ENCODE measurements at regions not wholly inside any gene's neighbourhood (a gene's known extent, or its start where the extent isn't known, plus 50 kb on each side); places are given as distances from the start of the nearest gene placed in this dataset.

DNA sequence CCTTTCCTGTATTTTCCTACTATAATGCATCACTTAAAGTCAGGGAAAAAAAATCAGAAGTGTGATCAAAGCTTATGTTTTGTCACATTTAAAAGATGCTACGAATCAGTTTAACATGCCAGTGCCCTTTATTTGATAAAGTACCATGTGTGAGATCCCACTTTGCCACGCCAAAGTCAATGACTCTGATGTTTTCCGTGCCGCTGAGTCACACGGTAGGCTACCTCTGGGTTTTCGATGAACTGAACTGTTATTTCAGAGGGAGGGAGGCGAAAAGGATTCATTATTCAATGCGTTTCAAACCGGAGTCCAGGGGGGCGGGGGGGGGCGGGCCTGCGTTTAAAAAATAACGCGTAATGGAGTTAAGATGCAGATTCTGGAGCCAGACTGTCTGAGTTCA is 203.0 kb downstream of the ABHD5 start:
- TF ChIP-seq, protein P1, sequence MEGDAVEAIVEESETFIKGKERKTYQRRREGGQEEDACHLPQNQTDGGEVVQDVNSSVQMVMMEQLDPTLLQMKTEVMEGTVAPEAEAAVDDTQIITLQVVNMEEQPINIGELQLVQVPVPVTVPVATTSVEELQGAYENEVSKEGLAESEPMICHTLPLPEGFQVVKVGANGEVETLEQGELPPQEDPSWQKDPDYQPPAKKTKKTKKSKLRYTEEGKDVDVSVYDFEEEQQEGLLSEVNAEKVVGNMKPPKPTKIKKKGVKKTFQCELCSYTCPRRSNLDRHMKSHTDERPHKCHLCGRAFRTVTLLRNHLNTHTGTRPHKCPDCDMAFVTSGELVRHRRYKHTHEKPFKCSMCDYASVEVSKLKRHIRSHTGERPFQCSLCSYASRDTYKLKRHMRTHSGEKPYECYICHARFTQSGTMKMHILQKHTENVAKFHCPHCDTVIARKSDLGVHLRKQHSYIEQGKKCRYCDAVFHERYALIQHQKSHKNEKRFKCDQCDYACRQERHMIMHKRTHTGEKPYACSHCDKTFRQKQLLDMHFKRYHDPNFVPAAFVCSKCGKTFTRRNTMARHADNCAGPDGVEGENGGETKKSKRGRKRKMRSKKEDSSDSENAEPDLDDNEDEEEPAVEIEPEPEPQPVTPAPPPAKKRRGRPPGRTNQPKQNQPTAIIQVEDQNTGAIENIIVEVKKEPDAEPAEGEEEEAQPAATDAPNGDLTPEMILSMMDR (IDR thresholded peaks at IDR 0.05; ENCODE audit: control extremely low read depth, extremely low read depth), result no peak
- Histone ChIP-seq H3K4me3 (no peak overlapping the region), H3K4me1 (ENCODE audit: control insufficient read depth in 5 of 5, insufficient read depth in 5 of 5, low read length in 5 of 5) (peaks cover 0 to 10% (median 6%) of the 10 kb centered on the region in 5 donors), H3K9ac (ENCODE audit: insufficient read depth in 1 of 2, low read length in 2 of 2) (no peak overlapping the region), H3K36me3 (ENCODE audit: control insufficient read depth in 4 of 4, insufficient read depth in 4 of 4, low read length in 4 of 4) (no peaks in the 10 kb centered on the region), H3K27me3 (ENCODE audit: control insufficient read depth in 3 of 3, insufficient read depth in 3 of 3, low read length in 2 of 3) (peaks cover 0 to 16% (median 6%) of the 10 kb centered on the region in 3 donors), H3K9me3 (ENCODE audit: control insufficient read depth in 4 of 4, insufficient read depth in 3 of 4, low read length in 3 of 4) (no peaks in the 10 kb centered on the region), H3K27ac (ENCODE audit: low read depth in 1 of 2, low read length in 1 of 2) (no peak overlapping the region)
- 14 to 18% methylated on average over 14 of the region's 14 CpGs for WGBS, 2 donors
- ATAC-seq (ENCODE audit: insufficient read depth, low FRiP score) (no peak), DNase-seq (peak in 1 of 3 donors; percentile 31)

DNA sequence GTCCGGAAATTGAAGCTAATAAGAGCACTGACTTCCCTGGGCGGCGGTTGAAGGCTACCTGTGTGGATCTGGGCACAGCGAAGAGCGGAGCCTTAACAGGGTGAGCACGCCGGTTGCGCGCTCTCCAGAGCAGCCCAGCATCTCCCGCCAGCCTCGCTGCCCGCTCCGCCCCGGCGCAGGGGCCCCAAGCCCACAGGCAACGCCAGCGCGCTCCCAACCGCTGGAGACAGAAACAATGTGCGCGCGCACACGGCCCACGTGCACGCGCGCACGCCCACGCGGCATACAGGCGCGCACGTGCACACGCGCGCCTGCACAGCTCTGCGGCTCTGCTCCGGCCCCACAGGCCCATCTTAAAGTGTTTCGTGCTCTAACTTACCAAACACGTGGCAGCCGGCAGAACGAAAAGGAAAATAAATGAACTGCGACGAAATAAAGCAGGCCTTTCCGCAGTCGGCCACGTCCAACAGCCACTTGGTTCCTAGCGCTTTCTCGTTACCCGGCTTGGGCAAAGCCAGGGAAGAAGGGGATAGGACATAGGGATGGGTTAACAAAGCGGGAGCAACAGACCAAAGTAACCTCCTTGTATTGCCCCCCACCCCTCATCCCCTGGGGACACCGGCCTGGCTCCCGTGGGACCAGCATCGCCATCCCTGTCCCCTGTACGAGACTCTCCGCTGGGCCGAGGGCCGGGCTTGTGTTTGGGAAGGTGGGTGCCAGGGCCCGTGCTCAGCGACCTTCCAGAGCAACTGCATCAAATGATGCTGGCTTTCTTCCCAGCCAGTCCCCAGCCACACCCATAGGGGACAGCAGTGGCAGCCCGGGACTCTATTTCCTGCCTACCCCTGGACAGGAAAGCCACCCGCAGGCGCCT is 203.7 kb downstream of the ABHD5 start:
- ATAC-seq (ENCODE audit: insufficient read depth, low FRiP score) (peak; percentile 75), DNase-seq (peak; percentile 88 to 94 (median 88))
- 8 to 10% methylated on average over 63 of the region's 63 CpGs for WGBS, 2 donors
- no peaks in the 10 kb centered on the region for H3K36me3 ChIP-seq (ENCODE audit: control insufficient read depth in 4 of 4, insufficient read depth in 4 of 4, low read length in 4 of 4)
- peak overlapping the region; percentile 15 for H3K4me3 ChIP-seq
- H3K27ac ChIP-seq (ENCODE audit: low read depth in 1 of 2, low read length in 1 of 2), result no peak overlapping the region
- TF ChIP-seq, protein P1 (IDR thresholded peaks at IDR 0.05; ENCODE audit: control extremely low read depth, extremely low read depth), result no peak
- peaks cover 0 to 16% (median 6%) of the 10 kb centered on the region in 3 donors for H3K27me3 ChIP-seq (ENCODE audit: control insufficient read depth in 3 of 3, insufficient read depth in 3 of 3, low read length in 2 of 3)
- H3K9me3 ChIP-seq (ENCODE audit: control insufficient read depth in 4 of 4, insufficient read depth in 3 of 4, low read length in 3 of 4), result no peaks in the 10 kb centered on the region
- peaks cover 0 to 10% (median 6%) of the 10 kb centered on the region in 5 donors for H3K4me1 ChIP-seq (ENCODE audit: control insufficient read depth in 5 of 5, insufficient read depth in 5 of 5, low read length in 5 of 5)
- H3K9ac ChIP-seq (ENCODE audit: insufficient read depth in 1 of 2, low read length in 2 of 2), result no peak overlapping the region

DNA sequence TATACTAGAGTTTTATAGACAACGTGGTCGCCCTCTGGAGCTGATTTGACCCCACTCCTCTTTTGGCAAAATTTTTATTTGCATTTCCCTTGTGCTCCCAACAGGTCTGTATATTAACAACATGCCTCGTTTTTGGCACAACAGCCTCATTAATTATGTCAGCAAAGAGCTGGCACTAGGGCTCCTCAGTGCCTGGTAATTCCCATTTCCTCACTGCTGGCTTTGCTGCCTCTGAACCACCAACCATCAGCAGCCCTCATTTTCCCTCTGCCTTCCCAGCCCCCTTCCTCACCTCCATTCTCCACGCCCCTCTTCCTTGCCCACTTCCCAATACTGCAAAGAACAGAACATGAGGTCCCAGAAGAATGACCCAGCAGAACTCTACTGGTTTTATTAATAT is 204.8 kb downstream of the ABHD5 start:
- H3K27ac ChIP-seq (ENCODE audit: low read depth in 1 of 2, low read length in 1 of 2), result no peak overlapping the region
- H3K4me3 ChIP-seq, result no peak overlapping the region
- no peak for DNase-seq
- no peaks in the 10 kb centered on the region for H3K9me3 ChIP-seq (ENCODE audit: control insufficient read depth in 4 of 4, insufficient read depth in 3 of 4, low read length in 3 of 4)
- 66 to 77% methylated on average over 4 of the region's 4 CpGs for WGBS, 2 donors
- no peaks in the 10 kb centered on the region for H3K36me3 ChIP-seq (ENCODE audit: control insufficient read depth in 4 of 4, insufficient read depth in 4 of 4, low read length in 4 of 4)
- no peak for ATAC-seq (ENCODE audit: insufficient read depth, low FRiP score)
- peaks cover 0 to 16% (median 6%) of the 10 kb centered on the region in 3 donors for H3K27me3 ChIP-seq (ENCODE audit: control insufficient read depth in 3 of 3, insufficient read depth in 3 of 3, low read length in 2 of 3)
- TF ChIP-seq, protein P1 (IDR thresholded peaks at IDR 0.05; ENCODE audit: control extremely low read depth, extremely low read depth), result no peak
- H3K9ac ChIP-seq (ENCODE audit: insufficient read depth in 1 of 2, low read length in 2 of 2), result no peak overlapping the region
- H3K4me1 ChIP-seq (ENCODE audit: control insufficient read depth in 5 of 5, insufficient read depth in 5 of 5, low read length in 5 of 5), result peaks cover 0 to 10% (median 6%) of the 10 kb centered on the region in 5 donors

All from lung (tissue), 11 donors.